ENCODE measurements at regions not wholly inside any gene's neighbourhood (a gene's known extent, or its start where the extent isn't known, plus 50 kb on each side); places are given as distances from the start of the nearest gene placed in this dataset.

DNA sequence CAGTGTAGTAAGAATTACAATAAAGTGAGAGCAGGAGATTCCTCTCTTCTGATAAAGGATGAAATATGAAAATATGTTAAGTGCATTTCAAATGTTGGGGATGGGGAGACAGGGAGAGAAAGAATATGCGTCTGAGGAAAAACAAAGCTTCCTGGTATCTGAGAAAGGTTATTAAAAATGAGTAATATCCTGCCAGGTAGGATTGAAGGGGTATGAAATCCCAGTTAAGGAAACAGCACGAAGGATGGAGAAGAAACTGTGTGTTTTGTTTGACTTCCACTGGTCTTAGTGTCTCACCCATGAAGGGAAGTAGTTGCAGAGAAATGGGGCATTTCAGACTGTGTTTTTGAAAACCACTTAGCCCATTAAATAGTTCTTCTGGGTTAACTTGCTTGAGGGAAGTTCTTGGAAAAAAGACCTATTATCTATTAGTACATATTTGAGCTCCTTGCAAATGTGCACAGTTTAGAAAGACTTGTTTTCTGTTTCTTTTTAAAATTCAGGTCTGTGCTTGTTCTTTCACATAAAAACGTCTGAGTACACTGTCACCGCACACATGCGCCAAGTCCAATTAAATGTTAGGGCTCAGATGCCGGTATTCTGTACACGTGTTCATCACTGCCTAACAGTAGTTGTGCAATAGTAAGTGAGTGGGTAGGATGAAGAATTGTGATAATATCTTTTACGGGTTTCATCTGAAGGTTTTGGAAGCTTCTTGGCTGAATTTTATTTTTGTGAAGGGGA, 196.1 kb upstream of the P2RY1 start:
- intact Hi-C loops (cut with DNase I): loop anchor here in 1 of 10 donors (1.0 kb wide), 1 partner anchor 23 kb away; no protein-coding TSS in a partner anchor
- peaks cover 0 to 4% (median 0%) of the 10 kb centered on the region in 11 donors for H3K9me3 ChIP-seq
- peaks cover 0 to 6% (median 0%) of the 10 kb centered on the region in 9 donors for H3K4me1 ChIP-seq
- ATAC-seq (peak in 7 of 8 donors; percentile 52 to 92 (median 70)), DNase-seq (peak in 1 of 2 donors; percentile 11)
- H3K27ac ChIP-seq: peak overlapping the region in 6 of 10 donors; percentile 15 to 71 (median 54)
- no peaks in the 10 kb centered on the region for H3K27me3 ChIP-seq
- H3K36me3 ChIP-seq: no peaks in the 10 kb centered on the region
- H3K4me3 ChIP-seq: no peak overlapping the region
- no peak for TF ChIP-seq CTCF (IDR thresholded peaks at IDR 0.05)
- 64 to 66% methylated on average over 8 of the region's 8 CpGs for WGBS, 2 donors

GRCh38 chr3:152641198-152641597, 193.7 kb upstream of the P2RY1 start:
- 95 to 97% methylated on average over 1 of the region's 1 CpG for WGBS, 2 donors
- no peaks in the 10 kb centered on the region for H3K36me3 ChIP-seq

GRCh38 chr3:152642658-152643057, 192.3 kb upstream of the P2RY1 start:
- DNase-seq (no peak), ATAC-seq (no peak)
- peaks cover 0 to 6% (median 0%) of the 10 kb centered on the region in 9 donors for H3K4me1 ChIP-seq
- intact Hi-C loops (cut with DNase I): no loop called here
- no peak overlapping the region for H3K27ac ChIP-seq
- WGBS, 2 donors: 94 to 97% methylated on average over 2 of the region's 2 CpGs
- H3K27me3 ChIP-seq: no peaks in the 10 kb centered on the region
- no peak overlapping the region for H3K4me3 ChIP-seq
- H3K9me3 ChIP-seq: peaks cover 0 to 12% (median 0%) of the 10 kb centered on the region in 11 donors
- TF ChIP-seq CTCF (IDR thresholded peaks at IDR 0.05): no peak
- H3K36me3 ChIP-seq: no peaks in the 10 kb centered on the region

More at GRCh38 chr3:152641198-152641597, 193.7 kb upstream of the P2RY1 start:
- Histone ChIP-seq H3K27ac (no peak overlapping the region), H3K27me3 (no peaks in the 10 kb centered on the region), H3K4me3 (no peak overlapping the region), H3K4me1 (peaks cover 0 to 6% (median 0%) of the 10 kb centered on the region in 9 donors), H3K9me3 (peaks cover 0 to 12% (median 0%) of the 10 kb centered on the region in 11 donors)
- TF ChIP-seq CTCF (IDR thresholded peaks at IDR 0.05): no peak
- intact Hi-C loops (cut with DNase I): no loop called here
- DNase-seq (no peak), ATAC-seq (no peak)

DNA sequence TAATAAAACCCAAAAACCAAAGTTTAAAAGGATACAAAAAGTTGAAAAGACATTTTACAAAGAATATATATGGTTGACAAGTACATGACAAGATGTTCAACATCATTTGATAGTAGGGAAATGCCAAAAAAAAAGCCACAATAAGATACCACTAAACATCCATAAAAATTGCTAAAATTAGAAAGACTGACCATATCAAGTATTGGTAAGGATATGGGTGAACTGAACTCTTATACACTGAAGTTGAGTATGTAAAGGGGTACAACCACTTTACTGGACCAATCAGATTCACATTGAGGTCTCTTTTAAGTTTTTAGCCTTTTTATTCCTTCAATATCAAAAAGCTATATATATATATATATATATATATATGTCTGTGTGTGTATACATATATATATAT, 190.5 kb upstream of the P2RY1 start:
- Histone ChIP-seq H3K4me1 (peaks cover 0 to 7% (median 0%) of the 10 kb centered on the region in 9 donors), H3K36me3 (no peaks in the 10 kb centered on the region), H3K27ac (no peak overlapping the region), H3K27me3 (no peaks in the 10 kb centered on the region), H3K4me3 (no peak overlapping the region), H3K9me3 (peaks cover 0 to 12% (median 0%) of the 10 kb centered on the region in 11 donors)
- ATAC-seq (no peak), DNase-seq (no peak)
- no peak for TF ChIP-seq CTCF (IDR thresholded peaks at IDR 0.05)
- intact Hi-C loops (cut with DNase I): no loop called here
